ENCODE measurements at regions not wholly inside any gene's neighbourhood (a gene's known extent, or its start where the extent isn't known, plus 50 kb on each side); places are given as distances from the start of the nearest gene placed in this dataset.

DNA sequence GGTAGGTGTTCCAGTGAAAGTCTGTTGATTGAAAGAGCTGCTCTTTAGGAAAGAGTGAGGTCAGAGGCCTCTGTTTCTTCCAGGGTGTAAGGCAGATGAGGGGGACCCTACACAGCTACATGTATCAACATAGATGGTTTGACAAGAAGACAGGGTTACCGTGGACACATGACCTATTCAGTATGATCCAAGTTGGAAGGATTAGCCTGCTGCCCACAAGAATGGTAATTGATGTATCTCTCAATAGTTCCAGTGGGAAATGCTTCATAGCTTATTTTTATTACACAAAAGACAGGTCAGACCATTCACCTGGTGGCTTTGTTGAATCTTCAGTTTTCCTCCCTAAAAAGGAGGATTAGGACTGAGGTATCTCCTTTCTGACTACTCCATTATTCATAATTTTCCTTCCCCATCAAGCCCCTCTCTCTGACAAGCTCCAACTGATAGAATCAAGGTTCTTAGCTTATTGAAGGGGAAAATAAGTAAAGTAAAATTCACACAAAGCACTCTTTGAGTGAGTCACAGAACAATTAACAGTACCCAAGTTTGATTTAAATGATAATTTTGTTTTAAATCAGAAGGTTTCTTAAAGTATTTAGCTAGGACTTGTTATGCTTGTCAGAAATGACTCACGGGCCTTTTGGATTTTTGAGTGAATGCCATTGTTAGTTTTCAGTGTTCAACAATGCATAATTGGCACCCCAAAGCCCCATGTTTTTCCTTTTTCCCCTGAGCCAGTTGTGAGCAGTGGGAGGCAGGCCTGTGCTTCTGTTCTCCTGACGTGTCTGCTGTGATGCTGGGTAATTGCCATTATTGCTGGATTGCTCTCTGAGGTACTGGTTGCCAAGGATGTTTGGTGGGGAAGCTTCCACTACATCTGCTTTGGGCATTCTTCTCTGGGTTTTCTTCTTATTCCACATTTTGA lies 373.2 kb downstream of the DDX10 start:
- Histone ChIP-seq H4K20me1 (ENCODE audit: insufficient read depth) (no peaks in the 10 kb centered on the region), H3K9me2 (ENCODE audit: insufficient read depth) (no peaks in the 10 kb centered on the region), H3K4me1 (ENCODE audit: control insufficient read depth in 1 of 2, insufficient read depth in 2 of 2, low read length in 2 of 2) (no peaks in the 10 kb centered on the region), H3K27ac (ENCODE audit: low read depth, low read length) (no peak overlapping the region), H3K79me2 (ENCODE audit: insufficient read depth, low read length) (no peaks in the 10 kb centered on the region), H3K9ac (ENCODE audit: low read length) (no peak overlapping the region), H3K27me3 (ENCODE audit: insufficient read depth, low read length) (no peaks in the 10 kb centered on the region), H3K4me2 (ENCODE audit: low read length) (no peak overlapping the region), H3K4me3 (replicated peaks in 1 of 2; ENCODE audit: low read depth in 1 of 2, low read length in 2 of 2) (no peak overlapping the region), H3K9me3 (ENCODE audit: control insufficient read depth in 1 of 2, insufficient read depth in 1 of 2, low read depth in 1 of 2, low read length in 2 of 2) (no peaks in the 10 kb centered on the region), H3K36me3 (ENCODE audit: control insufficient read depth in 1 of 2, insufficient read depth in 2 of 2, low read length in 2 of 2) (no peaks in the 10 kb centered on the region), H2AFZ (ENCODE audit: low read depth, low read length, poor library complexity, severe bottlenecking) (no peak overlapping the region)
- ChIA-PET RAD21 (ENCODE audit: low non-redundant PET in 1 of 2, low total read pairs in 2 of 2, uncharacterized antibody in 2 of 2, unreplicated experiment in 2 of 2) (no interaction called here), CTCF (interaction anchor here (1.2 kb wide), 1 partner anchor 10 kb away, joined by 3 read pairs; no protein-coding TSS in a partner anchor), POLR2A (interaction anchor here (0.6 kb wide), 1 partner anchor 343 kb away, joined by 3 read pairs; no protein-coding TSS in a partner anchor)
- TF ChIP-seq, protein P1, sequence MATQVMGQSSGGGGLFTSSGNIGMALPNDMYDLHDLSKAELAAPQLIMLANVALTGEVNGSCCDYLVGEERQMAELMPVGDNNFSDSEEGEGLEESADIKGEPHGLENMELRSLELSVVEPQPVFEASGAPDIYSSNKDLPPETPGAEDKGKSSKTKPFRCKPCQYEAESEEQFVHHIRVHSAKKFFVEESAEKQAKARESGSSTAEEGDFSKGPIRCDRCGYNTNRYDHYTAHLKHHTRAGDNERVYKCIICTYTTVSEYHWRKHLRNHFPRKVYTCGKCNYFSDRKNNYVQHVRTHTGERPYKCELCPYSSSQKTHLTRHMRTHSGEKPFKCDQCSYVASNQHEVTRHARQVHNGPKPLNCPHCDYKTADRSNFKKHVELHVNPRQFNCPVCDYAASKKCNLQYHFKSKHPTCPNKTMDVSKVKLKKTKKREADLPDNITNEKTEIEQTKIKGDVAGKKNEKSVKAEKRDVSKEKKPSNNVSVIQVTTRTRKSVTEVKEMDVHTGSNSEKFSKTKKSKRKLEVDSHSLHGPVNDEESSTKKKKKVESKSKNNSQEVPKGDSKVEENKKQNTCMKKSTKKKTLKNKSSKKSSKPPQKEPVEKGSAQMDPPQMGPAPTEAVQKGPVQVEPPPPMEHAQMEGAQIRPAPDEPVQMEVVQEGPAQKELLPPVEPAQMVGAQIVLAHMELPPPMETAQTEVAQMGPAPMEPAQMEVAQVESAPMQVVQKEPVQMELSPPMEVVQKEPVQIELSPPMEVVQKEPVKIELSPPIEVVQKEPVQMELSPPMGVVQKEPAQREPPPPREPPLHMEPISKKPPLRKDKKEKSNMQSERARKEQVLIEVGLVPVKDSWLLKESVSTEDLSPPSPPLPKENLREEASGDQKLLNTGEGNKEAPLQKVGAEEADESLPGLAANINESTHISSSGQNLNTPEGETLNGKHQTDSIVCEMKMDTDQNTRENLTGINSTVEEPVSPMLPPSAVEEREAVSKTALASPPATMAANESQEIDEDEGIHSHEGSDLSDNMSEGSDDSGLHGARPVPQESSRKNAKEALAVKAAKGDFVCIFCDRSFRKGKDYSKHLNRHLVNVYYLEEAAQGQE (IDR thresholded peaks at IDR 0.05; ENCODE audit: low read depth) = no peak
- TF ChIP-seq SRF (IDR thresholded peaks at IDR 0.05; ENCODE audit: low read depth) = no peak
- TF ChIP-seq SIN3A (IDR thresholded peaks at IDR 0.05; ENCODE audit: low read depth) = no peak
- no peak for TF ChIP-seq EZH2 (IDR thresholded peaks at IDR 0.05)
- TF ChIP-seq, protein P2, sequence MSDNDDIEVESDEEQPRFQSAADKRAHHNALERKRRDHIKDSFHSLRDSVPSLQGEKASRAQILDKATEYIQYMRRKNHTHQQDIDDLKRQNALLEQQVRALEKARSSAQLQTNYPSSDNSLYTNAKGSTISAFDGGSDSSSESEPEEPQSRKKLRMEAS (IDR thresholded peaks at IDR 0.05) = no peak
- TF ChIP-seq, protein P3, sequence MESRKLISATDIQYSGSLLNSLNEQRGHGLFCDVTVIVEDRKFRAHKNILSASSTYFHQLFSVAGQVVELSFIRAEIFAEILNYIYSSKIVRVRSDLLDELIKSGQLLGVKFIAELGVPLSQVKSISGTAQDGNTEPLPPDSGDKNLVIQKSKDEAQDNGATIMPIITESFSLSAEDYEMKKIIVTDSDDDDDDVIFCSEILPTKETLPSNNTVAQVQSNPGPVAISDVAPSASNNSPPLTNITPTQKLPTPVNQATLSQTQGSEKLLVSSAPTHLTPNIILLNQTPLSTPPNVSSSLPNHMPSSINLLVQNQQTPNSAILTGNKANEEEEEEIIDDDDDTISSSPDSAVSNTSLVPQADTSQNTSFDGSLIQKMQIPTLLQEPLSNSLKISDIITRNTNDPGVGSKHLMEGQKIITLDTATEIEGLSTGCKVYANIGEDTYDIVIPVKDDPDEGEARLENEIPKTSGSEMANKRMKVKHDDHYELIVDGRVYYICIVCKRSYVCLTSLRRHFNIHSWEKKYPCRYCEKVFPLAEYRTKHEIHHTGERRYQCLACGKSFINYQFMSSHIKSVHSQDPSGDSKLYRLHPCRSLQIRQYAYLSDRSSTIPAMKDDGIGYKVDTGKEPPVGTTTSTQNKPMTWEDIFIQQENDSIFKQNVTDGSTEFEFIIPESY (IDR thresholded peaks at IDR 0.05; ENCODE audit: extremely low read depth, insufficient replicate concordance, low read length) = no peak
- TF ChIP-seq, protein P4, sequence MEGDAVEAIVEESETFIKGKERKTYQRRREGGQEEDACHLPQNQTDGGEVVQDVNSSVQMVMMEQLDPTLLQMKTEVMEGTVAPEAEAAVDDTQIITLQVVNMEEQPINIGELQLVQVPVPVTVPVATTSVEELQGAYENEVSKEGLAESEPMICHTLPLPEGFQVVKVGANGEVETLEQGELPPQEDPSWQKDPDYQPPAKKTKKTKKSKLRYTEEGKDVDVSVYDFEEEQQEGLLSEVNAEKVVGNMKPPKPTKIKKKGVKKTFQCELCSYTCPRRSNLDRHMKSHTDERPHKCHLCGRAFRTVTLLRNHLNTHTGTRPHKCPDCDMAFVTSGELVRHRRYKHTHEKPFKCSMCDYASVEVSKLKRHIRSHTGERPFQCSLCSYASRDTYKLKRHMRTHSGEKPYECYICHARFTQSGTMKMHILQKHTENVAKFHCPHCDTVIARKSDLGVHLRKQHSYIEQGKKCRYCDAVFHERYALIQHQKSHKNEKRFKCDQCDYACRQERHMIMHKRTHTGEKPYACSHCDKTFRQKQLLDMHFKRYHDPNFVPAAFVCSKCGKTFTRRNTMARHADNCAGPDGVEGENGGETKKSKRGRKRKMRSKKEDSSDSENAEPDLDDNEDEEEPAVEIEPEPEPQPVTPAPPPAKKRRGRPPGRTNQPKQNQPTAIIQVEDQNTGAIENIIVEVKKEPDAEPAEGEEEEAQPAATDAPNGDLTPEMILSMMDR (IDR thresholded peaks at IDR 0.05 in 2 of 3, conservative IDR thresholded peaks at IDR 0.05 in 1 of 3; ENCODE audit: borderline replicate concordance in 1 of 3, insufficient read depth in 1 of 3, low read depth in 2 of 3, low read length in 2 of 3) = no peak
- no peak for TF ChIP-seq ZFX (IDR thresholded peaks at IDR 0.05)
- ATAC-seq (no peak), DNase-seq (ENCODE audit: low read depth, low spot score) (no peak)
- intact Hi-C loops (cut with micrococcal nuclease) = no loop called here
- no TSS peak for BruUV-seq (replicated peaks)
